Suppressor macrophage (primary cell): ENCODE measurements at regions not wholly inside any gene's neighbourhood (a gene's known extent, or its start where the extent isn't known, plus 50 kb on each side); places are given as distances from the start of the nearest gene placed in this dataset.
"Not testable (repeated sequence)": the region's sequence is repeated elsewhere in the genome, so short reads cannot be mapped to it uniquely, and the experiment has no call there.

Experiments used
- DNase-seq, 4 experiments: peaks; one replicate each; pipeline ENCODE4 v3.0.0-alpha.2; 2020 to 2022

DNA sequence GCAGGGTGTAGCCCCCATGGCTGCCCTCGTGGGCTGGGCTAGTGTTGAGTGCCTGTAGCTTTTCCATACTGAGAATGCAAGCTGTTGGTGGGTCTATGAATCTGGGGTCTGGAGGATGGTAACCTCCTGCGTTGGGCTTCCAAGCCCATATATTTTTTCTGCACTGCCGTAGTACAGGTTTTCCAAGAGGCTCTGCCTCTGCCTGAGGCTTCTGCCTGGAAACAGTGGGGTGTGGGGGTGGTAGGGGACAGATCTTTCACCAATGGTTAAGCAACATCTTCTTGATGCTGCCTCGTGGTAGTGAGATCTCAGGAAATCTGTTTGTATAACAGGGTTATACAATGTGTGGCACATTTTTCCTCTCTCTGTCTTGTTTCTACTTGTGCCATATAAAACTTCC, 189.0 kb upstream of the ZNF519 start:
- DNase-seq, result not testable (repeated sequence)

DNA sequence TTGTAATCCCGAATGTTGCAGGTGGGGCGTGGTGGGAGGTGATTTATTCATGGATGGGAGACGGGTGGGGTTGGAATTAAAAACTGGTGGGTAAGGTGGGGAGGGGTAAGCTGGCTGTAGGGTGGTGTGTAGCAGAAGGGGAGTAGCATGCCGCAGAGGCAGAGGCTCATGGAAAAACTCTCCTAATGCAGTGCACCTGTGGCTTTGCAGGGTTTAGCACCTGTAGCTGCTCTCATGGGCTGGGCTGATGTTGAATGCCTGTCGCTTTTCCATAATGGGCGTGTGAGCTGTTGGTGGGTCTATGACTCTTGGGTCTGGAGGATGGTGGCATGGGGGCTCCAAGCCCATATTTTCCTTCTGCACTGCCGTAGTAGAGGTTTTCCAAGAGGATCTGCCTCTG, 169.0 kb upstream of the ZNF519 start:
- DNase-seq, result not testable (repeated sequence)

DNA sequence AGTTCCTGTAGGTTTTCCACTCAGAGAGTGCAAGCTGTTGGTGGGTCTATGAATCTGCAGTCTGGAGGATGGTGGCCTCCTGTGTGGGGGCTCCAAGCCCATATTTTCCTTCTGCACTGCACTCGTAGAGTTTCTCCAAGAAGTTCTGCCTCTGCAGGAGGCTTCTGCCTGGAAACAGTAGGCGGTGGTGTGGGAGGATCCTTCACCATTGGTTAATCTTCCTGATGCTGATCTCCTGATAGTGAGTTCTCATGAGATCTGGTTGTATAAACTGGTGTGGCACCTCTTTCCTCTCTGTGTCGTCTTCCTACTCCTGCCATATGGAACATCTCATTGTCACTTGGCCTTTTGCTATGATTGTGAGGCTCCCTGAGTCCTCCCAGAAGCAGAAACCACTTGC, 162.8 kb upstream of the ZNF519 start:
- DNase-seq, result not testable (repeated sequence)

DNA sequence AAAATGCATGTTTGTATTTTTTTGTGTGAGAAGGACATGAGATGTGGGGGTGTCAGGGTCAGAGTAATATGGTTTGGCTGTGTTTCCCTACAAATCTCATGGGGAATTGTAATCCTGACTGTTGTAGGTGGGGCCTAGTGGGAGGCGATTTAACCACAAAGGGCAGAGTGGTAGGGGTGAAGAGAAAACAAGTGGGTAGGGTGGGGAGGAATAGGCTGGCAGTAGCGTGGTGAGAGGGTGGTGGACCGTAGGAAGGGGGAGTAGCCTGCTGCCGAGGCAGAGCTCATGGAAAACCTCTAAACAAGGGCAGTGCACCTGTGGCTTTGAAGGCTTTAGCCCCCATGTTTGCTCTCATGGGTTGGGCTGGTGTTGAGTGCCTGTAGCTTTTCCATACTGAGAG, 152.8 kb upstream of the ZNF519 start:
- no peak for DNase-seq

DNA sequence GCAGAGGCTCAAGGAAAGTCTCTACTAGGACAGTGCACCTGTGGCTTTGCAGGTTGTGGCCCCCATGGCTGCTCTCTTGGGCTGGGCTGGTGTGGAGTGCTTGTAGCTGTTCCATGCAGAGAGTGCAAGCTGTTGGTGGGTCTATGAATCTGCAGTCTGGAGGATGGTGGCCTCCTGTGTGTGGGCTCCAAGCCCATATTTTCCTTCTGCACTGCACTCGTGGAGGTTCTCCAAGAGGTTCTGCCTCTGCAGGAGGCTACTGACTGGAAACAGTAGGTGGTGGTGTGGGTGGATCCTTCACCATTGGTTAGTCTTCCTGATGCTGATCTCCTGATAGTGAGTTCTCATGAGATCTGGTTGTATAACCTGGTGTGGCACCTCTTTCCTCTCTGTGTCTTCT, 143.2 kb upstream of the ZNF519 start:
- peak in 1 of 4 experiments; percentile 3 for DNase-seq

DNA sequence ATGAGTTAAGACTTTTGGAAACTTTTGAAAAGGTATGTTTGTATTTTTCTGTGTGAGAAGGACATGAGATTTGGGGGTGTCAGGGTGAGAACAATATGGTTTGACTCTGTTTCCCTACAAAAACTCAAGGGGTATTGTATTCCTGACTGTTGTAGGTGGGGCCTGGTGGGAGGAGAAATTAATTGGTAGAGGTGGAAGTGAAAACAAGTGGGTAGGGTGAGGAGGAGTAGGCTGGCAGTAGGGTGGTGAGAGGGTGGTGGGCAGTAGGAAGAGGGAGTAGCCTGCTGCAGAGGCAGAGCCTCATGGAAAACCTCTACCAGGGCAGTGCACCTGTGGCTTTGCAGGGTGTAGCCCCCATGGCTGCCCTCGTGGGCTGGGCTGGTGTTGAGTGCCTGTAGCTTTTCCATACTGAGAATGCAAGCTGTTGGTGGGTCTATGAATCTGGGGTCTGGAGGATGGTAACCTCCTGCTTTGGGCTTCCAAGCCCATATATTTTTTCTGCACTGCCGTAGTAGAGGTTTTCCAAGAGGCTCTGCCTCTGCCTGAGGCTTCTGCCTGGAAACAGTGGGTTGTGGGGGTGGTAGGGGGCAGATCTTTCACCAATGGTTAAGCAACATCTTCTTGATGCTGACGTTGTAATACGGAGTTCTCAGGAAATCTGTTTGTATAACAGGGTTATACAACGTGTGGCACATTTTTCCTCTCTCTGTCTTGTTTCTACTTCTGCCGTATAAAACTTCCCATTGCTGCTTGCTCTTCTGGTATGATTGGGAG, 133.6 kb upstream of the ZNF519 start:
- not testable (repeated sequence) for DNase-seq

DNA sequence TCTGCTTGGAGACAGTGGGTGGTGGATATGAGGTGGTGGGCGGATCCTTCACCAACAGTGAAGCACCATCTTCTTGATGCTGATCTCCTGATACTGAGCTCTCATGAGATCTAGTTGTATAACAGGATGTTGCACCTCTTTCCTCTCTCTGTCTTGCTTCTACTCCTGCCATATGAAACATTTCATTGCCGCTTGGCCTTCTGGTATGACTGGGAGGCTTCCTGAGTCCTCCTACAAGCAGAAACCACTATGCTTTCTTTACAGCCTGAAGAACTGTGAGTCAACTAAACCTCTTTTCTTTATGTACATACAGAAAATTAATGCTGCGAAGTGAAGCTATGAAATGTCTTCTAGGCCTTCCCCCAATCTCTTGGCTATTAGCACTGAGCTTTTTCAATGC, 130.6 kb upstream of the ZNF519 start:
- not testable (repeated sequence) for DNase-seq

DNA sequence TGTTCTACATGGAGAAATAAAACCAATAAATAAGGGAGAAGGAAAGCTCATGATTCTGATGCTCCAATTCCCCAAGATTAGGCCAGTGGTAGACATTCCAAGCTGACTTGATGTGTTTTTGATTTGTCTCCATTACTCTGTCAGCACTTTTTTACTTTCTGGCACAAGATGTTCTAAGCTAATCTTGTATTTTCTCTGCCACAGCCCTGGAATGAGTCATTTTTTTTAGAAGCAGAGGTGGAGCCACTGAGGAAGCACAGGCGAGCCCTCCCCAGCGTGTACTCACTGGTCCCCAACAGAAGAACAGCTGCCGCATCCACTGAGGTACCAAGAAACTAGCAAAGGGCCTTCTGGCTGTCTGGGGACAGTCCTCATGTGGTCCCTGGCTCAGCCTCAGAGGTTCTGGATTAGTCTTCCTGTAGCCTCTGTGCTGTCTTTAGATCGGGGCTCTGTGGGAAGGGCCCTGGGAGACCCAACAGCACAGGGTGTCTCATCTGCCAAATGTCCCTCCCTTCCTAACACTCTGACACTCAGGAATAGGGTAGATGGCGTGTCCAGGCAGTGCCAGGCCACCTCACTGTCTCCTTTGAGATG, 117.9 kb upstream of the ZNF519 start:
- DNase-seq, result not testable (repeated sequence)

DNA sequence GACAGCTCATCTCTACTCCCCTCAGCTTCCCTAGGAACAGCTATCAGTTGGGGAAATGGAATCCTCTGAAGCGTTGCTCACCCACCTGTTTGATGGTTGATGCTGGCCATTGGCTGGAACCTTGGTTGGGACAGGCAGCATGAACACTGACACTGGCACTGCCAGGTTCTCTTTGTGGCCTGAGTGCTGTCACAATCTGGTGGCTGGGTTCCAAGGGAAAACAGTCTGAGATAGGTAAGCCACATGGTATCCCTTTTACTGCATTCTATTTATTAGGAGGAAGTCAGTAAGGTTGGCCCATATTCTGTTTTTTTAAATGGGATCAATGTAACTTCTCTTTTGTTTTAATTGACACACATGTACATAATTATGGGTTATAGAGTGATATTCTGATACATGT, 107.0 kb upstream of the ZNF519 start:
- not testable (repeated sequence) for DNase-seq

DNA sequence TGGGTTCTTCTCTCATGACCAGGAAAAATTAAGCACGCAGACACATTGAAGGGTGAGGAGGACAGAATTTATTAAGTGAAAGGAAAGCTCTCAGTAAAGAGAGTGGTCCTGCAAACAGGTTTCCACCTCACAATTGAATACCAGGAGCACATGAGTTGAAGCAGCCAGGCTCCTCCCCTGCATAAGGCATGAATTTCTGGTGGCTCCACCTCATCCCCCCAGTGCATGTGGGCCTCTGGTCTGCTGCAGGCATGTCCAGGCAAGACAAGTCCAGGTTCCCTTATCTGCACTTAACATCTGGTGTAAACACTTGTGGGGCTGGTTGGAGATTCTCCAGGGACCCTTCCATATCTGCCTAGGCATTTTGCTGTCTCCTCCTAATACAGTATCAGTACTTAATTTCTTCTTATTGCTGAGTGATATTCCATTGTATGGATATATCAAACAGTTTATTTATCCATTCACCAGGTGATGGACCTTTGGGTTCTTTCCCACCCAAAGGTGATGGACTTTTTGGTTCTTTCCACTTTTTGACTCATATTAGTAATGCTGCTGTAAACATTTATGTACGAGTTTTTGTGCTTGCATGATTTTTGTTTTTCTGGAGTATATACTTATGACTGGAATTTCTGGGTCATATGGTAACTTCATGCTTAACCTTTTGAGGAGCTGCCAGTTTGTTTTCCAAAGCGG, 104.3 kb upstream of the ZNF519 start:
- not testable (repeated sequence) for DNase-seq

DNA sequence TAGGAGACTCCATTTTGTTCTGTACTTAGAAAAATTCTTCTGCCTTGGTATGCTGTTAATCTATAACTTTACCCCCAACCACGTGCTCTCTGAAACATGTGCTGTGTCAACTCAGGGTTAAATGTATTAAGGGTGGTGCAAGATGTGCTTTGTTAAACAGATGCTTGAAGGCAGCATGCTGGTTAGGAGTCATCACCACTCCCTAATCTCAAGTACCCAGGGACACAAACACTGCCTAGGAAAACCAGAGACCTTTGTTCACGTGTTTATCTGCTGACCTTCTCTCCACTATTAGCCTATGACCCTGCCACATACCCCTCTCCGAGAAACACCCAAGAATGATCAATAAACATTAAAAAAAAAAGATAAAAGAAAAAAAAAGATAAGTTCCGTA, 93.0 kb upstream of the ZNF519 start:
- not testable (repeated sequence) for DNase-seq

DNA sequence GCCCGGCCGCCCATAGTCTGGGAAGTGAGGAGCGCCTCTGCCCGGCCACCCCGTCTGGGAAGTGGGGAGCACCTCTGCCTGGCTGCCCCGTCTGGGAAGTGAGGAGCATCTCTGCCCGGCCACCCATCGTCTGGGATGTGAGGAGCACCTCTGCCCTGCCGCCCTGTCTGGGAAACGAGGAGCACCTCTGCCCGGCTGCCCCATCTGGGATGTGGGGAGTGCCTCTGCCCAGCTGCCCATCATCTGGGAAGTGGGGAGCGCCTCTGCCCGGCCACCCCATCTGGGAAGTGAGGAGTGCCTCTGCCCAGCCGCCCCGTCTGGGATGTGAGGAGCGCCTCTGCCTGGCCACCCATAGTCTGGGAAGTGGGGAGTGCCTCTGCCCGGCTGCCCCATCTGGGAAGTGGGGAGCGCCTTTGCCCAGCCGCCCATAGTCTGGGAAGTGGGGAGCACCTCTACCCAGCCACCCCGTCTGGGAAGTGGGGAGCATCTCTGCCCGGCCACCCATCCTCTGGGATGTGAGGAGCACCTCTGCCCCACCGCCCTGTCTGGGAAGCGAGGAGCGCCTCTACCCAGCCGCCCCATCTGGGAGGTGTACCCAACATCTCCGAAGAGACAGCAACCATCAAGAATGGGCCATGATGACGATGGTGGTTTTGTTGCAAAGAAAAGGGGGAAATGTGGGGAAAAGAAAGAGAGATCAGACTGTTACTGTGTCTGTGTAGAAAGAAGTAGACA, 92.5 kb upstream of the ZNF519 start:
- DNase-seq, result not testable (repeated sequence)

DNA sequence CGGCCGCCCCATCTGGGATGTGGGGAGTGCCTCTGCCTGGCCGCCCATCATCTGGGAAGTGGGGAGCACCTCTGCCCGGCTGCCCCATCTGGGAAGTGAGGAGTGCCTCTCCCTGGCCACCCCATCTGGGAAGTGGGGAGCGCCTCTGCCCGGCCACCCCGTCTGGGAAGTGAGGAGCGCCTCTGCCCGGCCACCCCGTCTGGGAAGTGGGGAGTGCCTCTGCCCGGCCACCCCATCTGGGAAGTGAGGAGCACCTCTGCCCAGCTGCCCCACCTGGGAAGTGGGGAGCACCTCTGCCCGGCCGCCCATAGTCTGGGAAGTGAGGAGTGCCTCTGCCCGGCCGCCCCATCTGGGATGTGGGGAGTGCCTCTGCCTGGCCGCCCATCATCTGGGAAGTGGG, 91.7 kb upstream of the ZNF519 start:
- DNase-seq, result not testable (repeated sequence)

DNA sequence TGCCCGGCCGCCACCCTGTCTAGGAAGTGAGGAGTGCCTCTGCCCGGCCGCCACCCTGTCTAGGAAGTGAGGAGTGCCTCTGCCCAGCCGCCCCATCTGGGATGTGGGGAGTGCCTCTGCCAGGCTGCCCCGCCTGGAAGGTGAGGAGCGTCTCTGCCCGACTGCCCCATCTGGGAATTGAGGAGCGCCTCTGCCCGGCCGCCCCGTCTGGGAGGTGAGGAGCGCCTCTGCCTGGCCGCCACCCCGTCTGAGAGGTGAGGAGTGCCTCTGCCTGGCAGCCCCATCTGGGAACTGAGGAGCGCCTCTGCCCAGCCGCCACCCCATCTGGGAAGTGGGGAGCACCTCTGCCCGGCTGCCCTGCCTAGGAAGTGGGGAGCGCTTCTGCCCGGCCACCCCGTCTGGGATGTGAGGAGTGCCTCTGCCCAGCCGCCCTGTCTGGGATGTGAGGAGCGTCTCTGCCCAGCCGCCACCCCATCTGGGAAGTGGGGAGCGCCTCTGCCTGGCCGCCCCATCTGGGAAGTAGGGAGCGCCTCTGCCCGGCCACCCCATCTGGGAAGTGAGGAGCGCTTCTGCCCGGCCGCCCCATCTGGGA, 91.1 kb upstream of the ZNF519 start:
- not testable (repeated sequence) for DNase-seq

DNA sequence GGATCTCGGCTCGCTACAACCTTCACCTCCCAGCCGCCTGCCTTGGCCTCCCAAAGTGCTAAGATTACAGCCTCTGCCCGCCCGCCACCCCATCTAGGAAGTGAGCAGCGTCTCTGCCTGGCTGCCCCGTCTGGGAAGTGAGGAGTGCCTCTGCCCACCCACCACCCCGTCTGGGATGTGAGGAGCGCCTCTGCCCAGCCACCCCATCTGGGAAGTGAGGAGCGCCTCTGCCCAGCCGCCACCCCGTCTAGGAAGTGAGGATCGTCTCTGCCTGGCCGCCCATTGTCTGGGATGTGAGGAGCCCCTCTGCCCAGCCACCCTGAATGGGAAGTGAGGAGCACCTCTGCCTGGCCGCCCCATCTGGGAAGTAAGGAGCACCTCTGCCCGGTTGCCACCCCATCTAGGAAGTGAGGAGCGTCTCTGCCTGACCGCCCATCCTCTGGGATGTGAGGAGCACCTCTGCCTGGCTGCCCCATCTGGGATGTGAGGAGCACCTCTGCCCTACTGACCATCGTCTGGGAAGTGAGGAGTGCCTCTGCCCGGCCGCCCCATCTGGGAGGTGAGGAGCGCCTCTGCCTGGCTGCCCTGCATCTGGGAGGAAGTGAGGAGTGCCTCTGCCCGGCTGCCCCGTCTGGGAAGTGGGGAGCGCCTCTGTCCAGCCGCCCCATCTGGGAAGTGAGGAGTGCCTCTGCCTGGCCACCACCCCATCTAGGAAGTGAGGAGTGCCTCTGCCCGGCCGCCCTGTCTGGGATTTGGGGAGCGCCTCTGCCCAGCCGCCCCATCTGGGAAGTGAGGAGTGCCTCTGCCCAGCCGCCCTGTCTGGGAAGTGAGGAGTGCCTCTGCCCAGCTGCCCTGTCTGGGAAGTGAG, 90.4 kb upstream of the ZNF519 start:
- DNase-seq, result not testable (repeated sequence)

DNA sequence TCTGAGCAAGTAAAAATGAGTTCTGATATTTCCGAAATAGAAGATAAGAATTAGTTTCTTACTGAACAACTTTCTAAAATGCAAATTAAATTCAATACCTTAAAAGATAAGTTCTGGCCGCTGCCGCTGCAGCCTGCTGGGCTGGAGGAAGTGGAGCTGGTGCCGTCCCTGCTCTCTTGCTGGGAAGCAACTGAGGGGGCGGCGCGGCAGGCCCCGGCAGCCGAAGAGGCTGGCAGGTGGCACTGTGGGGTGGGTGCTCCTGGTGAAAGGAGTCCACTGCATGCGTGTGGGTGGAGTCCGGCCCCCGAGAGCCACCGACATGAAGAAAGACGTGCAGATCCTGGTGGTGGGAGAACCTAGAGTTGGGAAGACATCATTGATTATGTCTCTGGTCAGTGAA, 89.5 kb upstream of the ZNF519 start:
- DNase-seq, result no peak

DNA sequence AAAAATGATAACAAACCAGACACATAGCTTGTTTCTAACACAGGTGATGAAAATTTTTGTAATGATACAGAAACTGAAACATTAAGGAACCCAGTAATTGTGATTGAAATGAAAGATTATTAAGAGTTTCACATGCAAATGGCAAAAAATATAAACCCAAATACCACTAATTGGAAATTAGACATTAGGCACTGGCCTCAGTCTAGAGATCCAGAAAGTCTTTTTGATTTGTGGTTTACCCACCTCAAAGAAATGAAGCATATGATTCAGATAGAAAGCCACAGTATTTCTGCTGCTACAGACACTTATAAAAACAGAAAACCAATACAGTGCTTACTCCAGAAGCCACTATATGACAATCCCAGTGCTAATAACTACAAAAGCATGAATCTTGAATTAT, 83.7 kb upstream of the ZNF519 start:
- DNase-seq, result not testable (repeated sequence)

DNA sequence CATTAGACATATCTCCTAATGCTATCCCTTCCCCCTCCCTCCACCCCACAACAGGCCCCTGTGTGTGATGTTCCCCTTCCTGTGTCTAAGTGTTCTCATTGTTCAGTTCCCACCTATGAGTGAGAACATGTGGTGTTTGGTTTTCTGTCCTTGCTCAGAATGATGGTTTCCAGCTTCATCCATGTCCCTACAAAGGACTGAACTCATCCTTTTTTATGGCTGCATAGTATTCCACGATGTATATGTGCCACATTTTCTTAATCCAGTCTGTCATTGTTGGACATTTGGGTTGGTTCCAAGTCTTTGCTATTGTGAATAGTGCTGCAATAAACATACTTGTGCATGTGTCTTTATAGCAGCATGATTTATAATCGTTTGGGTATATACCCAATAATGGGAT, 71.2 kb upstream of the ZNF519 start:
- DNase-seq, result not testable (repeated sequence)

DNA sequence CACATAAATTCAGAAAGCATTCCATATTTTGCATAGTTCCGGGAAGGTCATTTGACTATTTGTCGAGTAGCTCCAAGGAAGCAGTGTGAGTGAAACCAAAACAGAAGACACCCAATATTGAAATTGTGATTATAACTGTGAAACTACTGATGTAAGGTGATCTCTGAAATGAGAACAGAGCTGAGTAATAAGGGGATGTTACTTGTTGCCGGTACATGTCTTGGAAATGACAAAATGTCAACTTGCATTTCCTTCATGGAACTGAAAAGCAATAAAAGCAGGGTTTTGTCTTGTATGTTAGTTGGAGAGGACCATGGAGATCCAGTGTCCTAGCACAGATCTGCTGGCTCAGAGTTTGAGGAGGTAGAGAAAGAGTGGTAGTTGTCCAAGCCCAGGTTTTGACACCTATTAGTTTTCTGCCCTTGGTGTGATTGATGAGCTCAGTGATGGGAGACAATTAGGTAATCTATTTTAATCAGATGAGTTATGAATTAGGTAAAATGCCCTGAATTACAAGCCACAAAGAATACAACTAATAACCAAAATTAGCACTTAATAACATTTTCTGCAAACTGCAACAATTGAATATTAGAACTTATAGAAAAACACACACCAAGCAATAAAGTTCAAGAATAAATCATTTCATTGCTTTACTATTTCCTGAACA, 58.7 kb upstream of the ZNF519 start:
- not testable (repeated sequence) for DNase-seq

DNA sequence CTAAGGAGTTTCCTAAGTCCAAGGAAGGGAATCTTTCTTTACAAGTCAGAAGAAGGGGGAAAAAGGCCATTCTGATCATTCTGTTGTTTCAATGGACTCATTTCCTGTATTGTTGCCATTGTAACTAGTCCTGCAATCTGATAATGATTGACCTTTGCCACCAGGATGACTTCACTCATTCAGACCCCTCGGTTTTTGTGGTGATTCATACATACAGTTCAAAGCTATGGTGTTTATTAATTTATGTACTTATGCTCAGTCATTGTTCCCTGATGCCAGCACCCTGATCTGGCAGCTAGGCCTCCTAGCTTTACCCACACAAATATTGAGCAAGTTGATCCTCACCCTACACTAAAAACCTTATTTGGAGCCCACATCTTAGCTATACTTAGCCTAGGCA, 57.6 kb upstream of the ZNF519 start:
- DNase-seq, result peak in 1 of 4 experiments; percentile 6
